HG02759 (cell line): ENCODE measurements at regions not wholly inside any gene's neighbourhood (a gene's known extent, or its start where the extent isn't known, plus 50 kb on each side); places are given as distances from the start of the nearest gene placed in this dataset.
"Not testable (repeated sequence)": the region's sequence is repeated elsewhere in the genome, so short reads cannot be mapped to it uniquely, and the experiment has no call there.

ENCODE experiments used
- ATAC-seq: cut with Tn5 transposase; IDR thresholded peaks from one replicate; pipeline ENCODE4 v1.9.1; 2021; ENCODE audit warnings: mild to moderate bottlenecking, moderate library complexity; ENCODE audit not compliant: unreplicated experiment

DNA sequence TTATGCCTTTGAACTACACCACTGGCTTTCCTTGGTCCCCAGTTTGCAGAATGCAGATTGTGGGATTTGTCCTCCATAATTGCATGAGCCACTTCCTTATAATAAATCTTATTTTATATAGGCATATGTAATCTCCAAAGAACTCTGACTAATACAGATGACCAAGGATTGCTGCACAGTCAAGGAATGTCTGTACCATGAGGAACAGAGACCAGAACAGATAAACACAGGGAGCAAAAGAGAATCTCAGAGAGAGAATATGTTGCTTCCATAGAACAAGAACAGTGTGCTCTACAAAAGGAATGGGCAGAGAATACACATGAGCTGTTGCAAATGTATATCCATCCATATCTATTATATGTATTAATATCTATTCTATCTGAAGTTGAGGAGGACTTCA, 111.1 kb downstream of the ADRA2C start:
- ATAC-seq, result no peak

DNA sequence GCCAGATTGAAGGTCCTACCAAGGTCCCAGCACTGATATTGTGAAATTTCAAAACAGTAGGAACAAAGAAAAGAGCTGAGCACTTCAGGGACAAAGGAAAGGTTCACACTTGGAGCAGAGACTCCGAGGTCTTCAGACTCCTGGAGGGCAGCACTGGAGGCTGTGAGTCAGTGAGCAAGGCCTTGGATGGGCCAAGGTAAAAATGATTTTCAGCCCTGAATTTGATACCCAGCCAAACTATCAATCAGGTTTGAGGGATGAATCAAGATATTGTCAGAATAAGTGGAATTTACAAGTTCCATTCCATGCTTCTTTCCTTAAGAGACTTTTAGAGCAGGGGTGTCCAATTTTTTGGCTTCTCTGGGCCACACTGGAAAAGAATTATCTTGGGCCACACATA, 111.7 kb downstream of the ADRA2C start:
- ATAC-seq, result no peak

DNA sequence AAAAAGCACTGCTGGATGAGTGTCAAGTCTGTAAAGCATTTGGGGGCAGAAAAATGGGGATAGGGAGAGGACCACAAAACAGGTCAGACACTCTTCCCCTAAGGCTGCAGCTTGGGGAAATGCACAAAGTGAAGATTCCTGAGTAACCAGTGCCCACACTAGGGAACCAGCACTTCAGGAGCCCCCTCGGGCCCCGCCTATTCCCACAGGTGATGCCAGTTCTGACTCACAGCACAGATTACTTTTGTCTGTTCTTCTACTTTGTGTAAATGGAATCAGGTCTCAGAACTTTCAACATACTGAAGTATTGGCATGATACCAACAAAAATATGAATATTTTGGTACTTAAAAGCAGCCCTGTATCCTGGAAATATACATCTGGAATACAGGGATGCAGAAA, 112.5 kb downstream of the ADRA2C start:
- ATAC-seq, result no peak

DNA sequence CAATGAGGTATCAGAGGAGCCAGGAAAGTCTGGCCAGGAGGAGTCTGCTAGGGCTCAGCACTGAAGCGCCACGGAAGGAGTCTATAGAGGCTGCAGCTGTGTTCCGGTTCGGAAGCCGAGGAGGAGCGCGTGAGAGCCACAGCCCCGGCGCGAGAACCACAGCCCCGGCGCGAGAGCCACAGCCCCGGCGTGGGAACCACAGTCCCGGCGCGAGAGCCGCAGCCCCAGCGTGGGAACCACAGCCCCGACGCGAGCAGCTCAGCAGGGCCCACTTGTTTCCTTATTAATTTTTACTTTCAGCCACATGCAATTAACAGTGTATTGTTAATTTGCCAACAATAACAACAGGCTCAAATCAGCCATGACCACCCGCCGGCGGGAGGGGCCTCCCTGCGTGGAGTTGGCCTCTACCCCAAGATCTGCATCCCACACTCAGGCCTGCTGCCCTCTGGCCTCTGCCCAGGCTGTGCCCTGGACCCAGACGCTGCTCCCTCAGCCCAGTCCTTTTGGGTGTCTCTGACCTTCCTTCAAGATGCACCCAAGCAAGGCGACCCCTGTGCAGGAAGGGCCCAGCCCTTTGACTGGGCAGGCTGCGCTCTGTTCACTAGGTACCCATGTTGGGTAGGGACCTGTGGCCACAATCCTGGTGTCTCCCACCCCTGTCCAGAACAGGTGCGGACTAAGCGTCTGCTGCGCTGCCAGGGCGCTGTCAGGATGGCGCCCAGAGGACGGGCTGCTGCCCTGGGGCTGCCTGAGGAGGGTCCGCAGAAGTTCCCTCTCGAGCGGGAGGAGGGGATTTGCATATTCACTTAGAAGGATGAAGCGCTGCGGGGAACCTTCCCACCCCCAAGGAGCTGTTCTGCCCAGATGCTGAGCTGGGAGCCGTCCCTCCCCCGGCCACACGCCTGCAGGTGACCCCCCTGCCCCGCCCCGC, 113.8 kb downstream of the ADRA2C start:
- no peak for ATAC-seq

- ATAC-seq, result no peak
Measured at GRCh38 chr4:3880615-3881120, 114.5 kb downstream of the ADRA2C start.

GRCh38 chr4:3882316-3882885, 116.2 kb downstream of the ADRA2C start:
- ATAC-seq, result not testable (repeated sequence)

DNA sequence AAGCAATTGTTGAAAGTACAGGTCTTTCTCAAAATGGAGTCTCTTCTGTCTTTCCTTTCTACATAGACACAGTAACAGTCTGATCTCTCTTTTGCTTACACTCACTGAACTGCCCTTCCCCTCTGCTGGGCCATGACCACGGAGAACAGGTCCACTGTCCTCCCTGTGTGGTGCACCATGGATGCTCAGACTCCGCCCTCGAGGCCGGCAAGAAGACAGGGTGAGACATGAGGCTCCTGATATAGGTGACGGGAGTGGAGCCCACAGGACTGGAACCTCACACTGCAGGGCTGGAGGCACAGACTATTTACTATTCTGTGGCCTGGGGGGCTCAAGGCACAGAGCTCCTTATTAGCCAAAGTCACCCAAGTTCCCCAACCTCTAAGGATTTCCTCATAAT, 118.1 kb downstream of the ADRA2C start:
- not testable (repeated sequence) for ATAC-seq

- ATAC-seq, result not testable (repeated sequence)
Measured at GRCh38 chr4:3893590-3893989, 127.4 kb downstream of the ADRA2C start.

- ATAC-seq, result not testable (repeated sequence)
Measured at GRCh38 chr4:3894086-3894959, 128.1 kb downstream of the ADRA2C start.

DNA sequence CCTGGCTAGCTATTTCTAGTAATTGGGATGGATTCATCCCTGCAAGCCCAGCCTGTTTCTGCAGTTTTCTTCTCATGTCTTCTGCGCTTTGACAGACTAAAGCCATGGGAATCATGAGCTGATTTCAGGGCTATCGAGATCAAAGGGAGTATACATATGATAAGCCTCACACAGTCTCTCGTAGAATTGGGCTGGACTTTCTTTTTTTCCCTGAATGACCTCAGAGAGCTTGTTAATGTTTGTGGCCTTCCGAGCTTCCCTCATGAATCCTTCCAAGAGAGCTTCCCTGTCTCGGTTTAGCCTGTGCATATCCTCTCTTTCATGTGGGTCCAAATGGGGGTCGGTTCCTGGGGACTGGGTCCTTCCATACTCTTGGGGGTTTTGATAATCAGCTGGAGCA, 130.3 kb downstream of the ADRA2C start:
- no peak for ATAC-seq

- not testable (repeated sequence) for ATAC-seq
Measured at GRCh38 chr4:3896871-3897578, 130.8 kb downstream of the ADRA2C start.

DNA sequence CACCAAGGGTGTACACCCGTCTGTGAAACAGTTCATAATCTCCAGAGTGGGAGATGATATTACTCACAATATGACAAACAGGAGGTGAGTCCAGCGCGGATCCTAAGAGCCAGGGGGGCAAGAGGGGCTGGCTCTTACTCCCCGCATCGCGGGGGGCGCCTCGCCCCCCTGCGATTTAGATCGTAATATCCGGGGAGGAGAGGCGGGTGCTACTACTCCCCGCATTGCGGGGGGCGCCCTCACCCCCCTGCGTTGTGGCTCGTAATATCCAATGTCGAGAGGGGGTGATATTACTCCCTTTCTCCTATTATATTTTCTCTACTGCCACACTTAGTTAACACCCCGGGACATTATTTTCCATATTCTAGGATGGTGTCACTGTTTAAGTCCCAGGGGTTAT, 131.9 kb downstream of the ADRA2C start:
- ATAC-seq, result no peak

- ATAC-seq, result not testable (repeated sequence)
Measured at GRCh38 chr4:3898928-3899327, 132.7 kb downstream of the ADRA2C start.

DNA sequence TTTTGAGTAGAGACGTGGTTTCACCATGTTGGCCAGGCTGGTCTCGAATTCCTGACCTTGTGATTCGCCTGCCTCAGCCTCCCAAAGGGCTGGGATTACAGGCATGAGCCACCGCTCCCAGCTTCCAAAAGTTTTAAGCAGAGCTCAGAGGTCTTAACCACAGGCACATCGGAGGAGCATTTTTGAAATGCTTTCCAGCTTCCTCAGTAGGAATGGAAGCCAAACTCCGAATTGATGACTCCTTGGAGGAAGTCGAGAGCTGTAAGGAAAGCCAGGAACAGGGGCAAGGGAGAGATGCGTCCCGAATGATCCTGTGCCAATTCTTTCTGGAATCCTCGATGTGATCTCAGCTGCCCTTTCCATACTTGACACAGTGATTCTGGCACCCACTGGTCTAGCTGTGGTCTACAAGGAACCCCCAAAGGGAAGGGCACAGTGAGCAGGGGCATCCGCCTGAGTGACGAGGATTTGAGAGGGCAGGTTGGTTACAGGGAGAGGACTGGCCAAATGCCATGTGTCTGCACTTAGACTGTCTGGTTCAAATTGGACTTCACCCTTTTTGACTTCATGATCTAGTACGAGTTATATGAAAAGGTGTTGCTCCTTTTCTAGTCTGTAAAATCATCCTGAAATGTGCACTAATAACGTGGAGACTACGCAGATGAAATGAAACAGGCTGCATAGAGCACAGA, 138.2 kb downstream of the ADRA2C start:
- not testable (repeated sequence) for ATAC-seq

- not testable (repeated sequence) for ATAC-seq
Measured at GRCh38 chr4:3909616-3910015, 143.4 kb downstream of the ADRA2C start.

DNA sequence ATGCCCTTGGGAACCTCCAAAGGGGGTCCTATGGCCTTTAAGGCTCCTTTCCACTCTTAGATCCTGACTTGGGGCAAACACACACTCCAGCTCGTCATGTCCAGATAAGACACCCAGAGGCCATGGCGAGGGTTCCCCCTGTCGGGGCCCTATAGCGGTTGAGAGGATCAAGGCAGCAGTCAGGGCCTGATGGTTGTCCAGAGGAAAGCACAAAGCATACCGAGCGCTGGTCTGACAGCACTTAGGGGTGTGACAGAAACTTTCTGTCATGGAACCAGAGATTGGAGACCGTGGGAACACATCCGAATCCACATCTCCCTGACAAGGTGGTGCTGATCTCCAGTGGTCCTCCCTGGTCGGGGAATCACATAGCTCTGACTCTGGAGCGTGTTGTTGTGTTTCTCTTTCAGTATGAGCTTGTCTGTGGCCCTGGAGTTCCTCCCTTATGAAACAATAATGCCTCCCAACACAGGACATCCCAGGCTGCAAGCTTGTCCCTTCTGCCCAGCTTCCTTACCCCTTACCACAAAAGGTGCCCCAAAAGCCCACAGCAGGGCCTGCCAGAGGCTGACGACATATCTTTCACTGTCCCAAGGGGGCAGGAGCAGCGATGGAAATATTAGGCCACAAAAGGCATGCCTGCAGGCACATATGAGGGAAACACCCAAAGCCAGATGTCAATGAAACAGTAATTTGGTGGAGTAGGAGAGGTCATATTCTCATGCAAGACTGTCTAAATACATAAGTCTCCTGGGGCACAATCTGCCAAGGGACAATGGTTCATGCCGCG, 144.2 kb downstream of the ADRA2C start:
- not testable (repeated sequence) for ATAC-seq

- no peak for ATAC-seq
Measured at GRCh38 chr4:3911252-3911856, 145.2 kb downstream of the ADRA2C start.

GRCh38 chr4:3914511-3914910, 148.3 kb downstream of the ADRA2C start:
- not testable (repeated sequence) for ATAC-seq

DNA sequence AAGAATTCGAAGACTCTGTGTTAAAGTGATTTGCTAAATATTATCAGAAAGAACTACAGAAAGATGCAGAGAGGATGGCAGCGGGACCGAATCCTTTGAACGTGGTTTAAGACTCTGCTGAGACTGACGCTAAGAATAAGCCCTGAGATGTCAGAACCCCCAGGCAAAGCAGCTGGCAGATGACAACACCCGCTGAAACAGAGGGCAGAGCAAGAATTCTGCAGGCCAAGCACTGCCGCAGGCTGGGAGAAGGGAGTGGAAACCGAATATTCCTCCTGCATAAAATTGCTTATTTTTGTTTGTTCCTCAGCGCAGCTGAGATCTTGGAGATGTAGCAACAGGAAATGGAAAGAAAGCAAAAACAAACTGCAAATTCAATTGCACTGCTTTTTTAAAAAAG, 153.3 kb downstream of the ADRA2C start:
- not testable (repeated sequence) for ATAC-seq
